NT2/D1 (cell line): ENCODE measurements at regions not wholly inside any gene's neighbourhood (a gene's known extent, or its start where the extent isn't known, plus 50 kb on each side); places are given as distances from the start of the nearest gene placed in this dataset.

Experiments
- DNase-seq: peaks from one replicate; pipeline ENCODE4 v3.0.0-alpha.2; 2011; ENCODE audit warnings: low read depth, low spot score
- H3K27me3 ChIP-seq: 2 replicates; pipeline ENCODE4 v1.6.0; 2011; ENCODE audit warnings: mild to moderate bottlenecking; ENCODE audit not compliant: insufficient read length, insufficient read depth
- H3K36me3 ChIP-seq: 2 replicates; pipeline ENCODE4 v1.6.1; 2011; ENCODE audit warnings: mild to moderate bottlenecking, low read length, mixed read lengths; ENCODE audit not compliant: insufficient read depth, insufficient read length
- H3K4me1 ChIP-seq: 2 replicates; pipeline ENCODE4 v1.5.1; 2011; ENCODE audit not compliant: insufficient read depth, insufficient read length
- H3K4me3 ChIP-seq: 2 replicates; pipeline ENCODE4 v1.5.1; 2011; ENCODE audit warnings: low read depth; ENCODE audit not compliant: insufficient read length
- H3K9ac ChIP-seq: 2 replicates; pipeline ENCODE4 v1.6.0; 2011; ENCODE audit warnings: low read depth; ENCODE audit not compliant: insufficient read length
- H3K9me3 ChIP-seq: 2 replicates; pipeline ENCODE4 v1.5.1; 2011; ENCODE audit warnings: mild to moderate bottlenecking, low read length; ENCODE audit not compliant: insufficient read depth
- SUZ12 ChIP-seq: IDR thresholded peaks from 2 replicates; pipeline ENCODE4 v1.6.1; 2011; ENCODE audit not compliant: insufficient read length, insufficient read depth; ENCODE audit errors: extremely low read depth
- YY1 ChIP-seq: IDR thresholded peaks from 2 replicates; pipeline ENCODE4 v1.6.1; 2011; ENCODE audit not compliant: insufficient read length, insufficient read depth
- ZNF274 ChIP-seq: IDR thresholded peaks from 2 replicates; pipeline ENCODE4 v1.6.1; 2011; ENCODE audit warnings: mild to moderate bottlenecking, low read depth, low read length

GRCh38 chr18:74023220-74023619 is 124.4 kb downstream of the FBXO15 start:
- no peaks in the 10 kb centered on the region for H3K4me1 ChIP-seq
- DNase-seq = no peak
- H3K9ac ChIP-seq = no peak overlapping the region
- no peaks in the 10 kb centered on the region for H3K9me3 ChIP-seq
- TF ChIP-seq YY1 = no peak
- no peak for TF ChIP-seq ZNF274
- TF ChIP-seq SUZ12 = no peak
- H3K4me3 ChIP-seq = no peak overlapping the region
- no peaks in the 10 kb centered on the region for H3K36me3 ChIP-seq
- H3K27me3 ChIP-seq = no peaks in the 10 kb centered on the region

GRCh38 chr18:74019864-74020263 is 127.8 kb downstream of the FBXO15 start:
- no peaks in the 10 kb centered on the region for H3K27me3 ChIP-seq

GRCh38 chr18:74013955-74014354 is 133.7 kb downstream of the FBXO15 start:
- no peak for DNase-seq
- TF ChIP-seq YY1 = no peak
- no peak for TF ChIP-seq SUZ12
- no peak for TF ChIP-seq ZNF274

More at GRCh38 chr18:74019864-74020263, 127.8 kb downstream of the FBXO15 start:
- Histone ChIP-seq H3K4me1 (no peaks in the 10 kb centered on the region), H3K9ac (no peak overlapping the region), H3K36me3 (no peaks in the 10 kb centered on the region), H3K4me3 (no peak overlapping the region), H3K9me3 (no peaks in the 10 kb centered on the region)
- DNase-seq = no peak
- TF ChIP-seq SUZ12 = no peak
- no peak for TF ChIP-seq YY1
- TF ChIP-seq ZNF274 = no peak

GRCh38 chr18:74012954-74013630 is 134.5 kb downstream of the FBXO15 start:
- no peaks in the 10 kb centered on the region for H3K4me1 ChIP-seq
- H3K9ac ChIP-seq = no peak overlapping the region
- H3K36me3 ChIP-seq = no peaks in the 10 kb centered on the region
- TF ChIP-seq SUZ12 = no peak
- no peak for TF ChIP-seq ZNF274
- no peak for TF ChIP-seq YY1
- H3K27me3 ChIP-seq = no peaks in the 10 kb centered on the region
- no peak for DNase-seq
- no peak overlapping the region for H3K4me3 ChIP-seq
- H3K9me3 ChIP-seq = no peaks in the 10 kb centered on the region

More at GRCh38 chr18:74013955-74014354, 133.7 kb downstream of the FBXO15 start:
- Histone ChIP-seq H3K27me3 (no peaks in the 10 kb centered on the region), H3K9ac (no peak overlapping the region), H3K9me3 (no peaks in the 10 kb centered on the region), H3K4me3 (no peak overlapping the region), H3K4me1 (no peaks in the 10 kb centered on the region), H3K36me3 (no peaks in the 10 kb centered on the region)

- Histone ChIP-seq H3K4me1 (no peaks in the 10 kb centered on the region), H3K4me3 (no peak overlapping the region), H3K27me3 (no peaks in the 10 kb centered on the region), H3K9me3 (no peaks in the 10 kb centered on the region), H3K9ac (no peak overlapping the region), H3K36me3 (no peaks in the 10 kb centered on the region)
- no peak for DNase-seq
- TF ChIP-seq SUZ12 = no peak
- TF ChIP-seq YY1 = no peak
- no peak for TF ChIP-seq ZNF274
Observed at GRCh38 chr18:74006143-74006542, 141.5 kb downstream of the FBXO15 start.

GRCh38 chr18:74005320-74006109 is 142.1 kb downstream of the FBXO15 start:
- TF ChIP-seq ZNF274 (no peak), SUZ12 (no peak), YY1 (no peak)
- Histone ChIP-seq H3K36me3 (no peaks in the 10 kb centered on the region), H3K9ac (no peak overlapping the region)

GRCh38 chr18:73992242-73993022 is 155.2 kb downstream of the FBXO15 start:
- no peak for DNase-seq
- Histone ChIP-seq H3K4me3 (no peak overlapping the region), H3K36me3 (no peaks in the 10 kb centered on the region), H3K27me3 (no peaks in the 10 kb centered on the region), H3K9me3 (peaks cover 7% of the 10 kb centered on the region; the same call in 1 of the 2 replicates), H3K9ac (no peak overlapping the region), H3K4me1 (no peaks in the 10 kb centered on the region)
- TF ChIP-seq SUZ12 (no peak), YY1 (no peak)

More at GRCh38 chr18:74005320-74006109, 142.1 kb downstream of the FBXO15 start:
- H3K9me3 ChIP-seq = no peaks in the 10 kb centered on the region
- no peak overlapping the region for H3K4me3 ChIP-seq
- H3K27me3 ChIP-seq = no peaks in the 10 kb centered on the region
- no peaks in the 10 kb centered on the region for H3K4me1 ChIP-seq
- DNase-seq = no peak
